Astrocyte (in vitro differentiated cells and primary cell): ENCODE measurements at regions not wholly inside any gene's neighbourhood (a gene's known extent, or its start where the extent isn't known, plus 50 kb on each side); places are given as distances from the start of the nearest gene placed in this dataset.

Source experiments
- DNase-seq: peaks from one replicate; pipeline ENCODE4 v3.0.0-alpha.2; 2010; ENCODE audit warnings: low read depth
- FAIRE-seq: peaks from 2 replicates; lab custom pipeline; 2011; peaks lifted over from hg19 to GRCh38; lab: Jason Lieb, UNC
- H2AFZ ChIP-seq: 2 replicates; pipeline ENCODE4 v1.6.0; 2012; ENCODE audit warnings: low read depth, low read length, inconsistent platforms
- H3K27ac ChIP-seq: 2 replicates; pipeline ENCODE4 v1.5.1; 2011; ENCODE audit warnings: low read depth, low read length, inconsistent platforms
- H3K27me3 ChIP-seq: 2 replicates; pipeline ENCODE4 v1.6.0; 2011; ENCODE audit warnings: low read length, inconsistent platforms; ENCODE audit not compliant: insufficient read depth
- H3K36me3 ChIP-seq: 2 replicates; pipeline ENCODE4 v1.5.1; 2011; ENCODE audit warnings: low read length, inconsistent platforms; ENCODE audit not compliant: insufficient read depth
- H3K4me1 ChIP-seq: 2 replicates; pipeline ENCODE4 v1.5.1; 2011; ENCODE audit warnings: low read length, inconsistent platforms; ENCODE audit not compliant: insufficient read depth
- H3K4me2 ChIP-seq: 2 replicates; pipeline ENCODE4 v1.6.0; 2012; ENCODE audit warnings: low read length, inconsistent platforms
- H3K4me3 ChIP-seq: 2 replicates; pipeline ENCODE4 v1.5.1; 2011; ENCODE audit warnings: low read depth, mild to moderate bottlenecking, low read length, inconsistent platforms; ENCODE audit not compliant: insufficient read depth
- H3K79me2 ChIP-seq: 2 replicates; pipeline ENCODE4 v1.6.0; 2012; ENCODE audit warnings: mild to moderate bottlenecking, low read length, inconsistent platforms; ENCODE audit not compliant: insufficient read depth
- H3K9ac ChIP-seq: 2 replicates; pipeline ENCODE4 v1.6.0; 2012; ENCODE audit warnings: mild to moderate bottlenecking, low read length, inconsistent platforms
- H3K9me3 ChIP-seq: 2 replicates; pipeline ENCODE4 v1.5.1; 2012; ENCODE audit warnings: low read depth, mild to moderate bottlenecking, low read length, inconsistent platforms; ENCODE audit not compliant: insufficient read depth
- H4K20me1 ChIP-seq: 2 replicates; pipeline ENCODE4 v1.6.0; 2012; ENCODE audit warnings: low read length, inconsistent platforms; ENCODE audit not compliant: insufficient read depth
- H3K27ac Mint-ChIP-seq: one replicate; pipeline ENCODE4 v1.8.0; 2021; ENCODE audit warnings: mild to moderate bottlenecking, mixed read lengths; ENCODE audit not compliant: unreplicated experiment
- H3K27me3 Mint-ChIP-seq: one replicate; pipeline ENCODE4 v1.8.0; 2021; ENCODE audit warnings: low read depth, mixed read lengths; ENCODE audit not compliant: unreplicated experiment
- H3K36me3 Mint-ChIP-seq: one replicate; pipeline ENCODE4 v1.8.0; 2021; ENCODE audit warnings: low read depth, mixed read lengths; ENCODE audit not compliant: unreplicated experiment
- H3K4me1 Mint-ChIP-seq: one replicate; pipeline ENCODE4 v1.8.0; 2021; ENCODE audit warnings: low read depth, mixed read lengths; ENCODE audit not compliant: unreplicated experiment
- H3K4me3 Mint-ChIP-seq: one replicate; pipeline ENCODE4 v1.8.0; 2021; ENCODE audit warnings: mild to moderate bottlenecking, moderate library complexity, mixed read lengths; ENCODE audit not compliant: unreplicated experiment
- H3K9me3 Mint-ChIP-seq: one replicate; pipeline ENCODE4 v1.8.0; 2021; ENCODE audit warnings: mild to moderate bottlenecking, mixed read lengths; ENCODE audit not compliant: unreplicated experiment
- EZH2 ChIP-seq: IDR thresholded peaks from 2 replicates; pipeline ENCODE4 v1.6.1; 2012; ENCODE audit warnings: mild to moderate bottlenecking, low read length, inconsistent platforms; ENCODE audit not compliant: insufficient read depth
- TF ChIP-seq, protein P1 (sequence below): IDR thresholded peaks from 2 replicates; pipeline ENCODE4 v1.5.1; 2011; ENCODE audit warnings: low read depth, mild to moderate bottlenecking, inconsistent platforms, low read length, moderate library complexity; ENCODE audit not compliant: insufficient read depth

DNA sequence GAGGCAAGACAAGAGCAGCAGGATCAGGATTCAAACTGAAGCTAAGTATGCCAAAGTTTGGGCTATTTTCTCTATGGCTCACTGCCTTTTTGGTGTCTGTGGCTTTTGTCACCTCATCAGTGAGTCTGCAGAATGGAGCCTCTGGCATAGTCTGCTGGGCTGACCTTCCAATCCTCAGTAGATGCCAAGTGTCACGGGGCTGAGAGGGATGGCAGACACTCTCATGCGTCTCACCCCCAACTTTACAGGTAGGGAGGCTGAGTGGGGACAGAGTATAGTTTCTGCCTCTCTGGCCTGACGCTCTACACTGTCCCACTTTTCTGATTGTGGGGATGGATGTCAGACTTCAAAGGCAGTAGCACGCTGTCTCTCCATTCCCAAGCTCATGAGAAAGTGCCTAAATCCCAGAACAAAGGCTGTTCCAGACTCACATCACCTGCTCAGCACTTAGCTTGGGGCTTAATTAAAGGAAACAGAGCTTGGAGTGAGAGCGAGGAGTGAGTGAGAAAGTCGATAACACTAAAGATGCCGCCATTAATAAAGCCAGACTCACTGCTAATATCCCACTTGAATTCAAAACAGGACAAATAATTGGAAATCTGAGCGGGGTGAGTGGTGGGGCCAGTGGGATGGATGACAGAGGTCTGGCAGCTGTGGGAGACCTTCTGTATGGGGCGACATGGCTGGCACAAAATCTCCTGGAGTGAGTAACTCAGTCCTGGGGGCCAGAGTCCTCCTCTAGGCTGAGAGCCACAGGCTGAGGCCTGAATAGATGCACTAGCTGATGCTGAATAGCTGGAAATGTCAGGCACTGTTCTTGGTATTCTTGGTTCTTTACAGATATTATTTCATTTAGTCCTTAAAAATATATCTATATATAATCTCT lies 78.4 kb upstream of the MRPS22 start:
- Histone ChIP-seq H4K20me1 (no peaks in the 10 kb centered on the region), H3K79me2 (no peaks in the 10 kb centered on the region), H3K36me3 (no peaks in the 10 kb centered on the region), H3K27me3 (peaks cover 2% of the 10 kb centered on the region), H3K4me3 (no peak overlapping the region), H3K27ac (no peak overlapping the region), H3K4me1 (no peaks in the 10 kb centered on the region), H2AFZ (no peak overlapping the region), H3K9ac (no peak overlapping the region), H3K4me2 (no peak overlapping the region), H3K9me3 (no peaks in the 10 kb centered on the region)
- no peak for FAIRE-seq
- no peaks in the 10 kb centered on the region for H3K4me1 Mint-ChIP-seq
- peaks cover 1% of the 10 kb centered on the region for H3K36me3 Mint-ChIP-seq
- peaks cover 6% of the 10 kb centered on the region for H3K9me3 Mint-ChIP-seq
- peaks cover 41% of the 10 kb centered on the region for H3K27me3 Mint-ChIP-seq
- no peak overlapping the region for H3K4me3 Mint-ChIP-seq
- TF ChIP-seq, protein P1, sequence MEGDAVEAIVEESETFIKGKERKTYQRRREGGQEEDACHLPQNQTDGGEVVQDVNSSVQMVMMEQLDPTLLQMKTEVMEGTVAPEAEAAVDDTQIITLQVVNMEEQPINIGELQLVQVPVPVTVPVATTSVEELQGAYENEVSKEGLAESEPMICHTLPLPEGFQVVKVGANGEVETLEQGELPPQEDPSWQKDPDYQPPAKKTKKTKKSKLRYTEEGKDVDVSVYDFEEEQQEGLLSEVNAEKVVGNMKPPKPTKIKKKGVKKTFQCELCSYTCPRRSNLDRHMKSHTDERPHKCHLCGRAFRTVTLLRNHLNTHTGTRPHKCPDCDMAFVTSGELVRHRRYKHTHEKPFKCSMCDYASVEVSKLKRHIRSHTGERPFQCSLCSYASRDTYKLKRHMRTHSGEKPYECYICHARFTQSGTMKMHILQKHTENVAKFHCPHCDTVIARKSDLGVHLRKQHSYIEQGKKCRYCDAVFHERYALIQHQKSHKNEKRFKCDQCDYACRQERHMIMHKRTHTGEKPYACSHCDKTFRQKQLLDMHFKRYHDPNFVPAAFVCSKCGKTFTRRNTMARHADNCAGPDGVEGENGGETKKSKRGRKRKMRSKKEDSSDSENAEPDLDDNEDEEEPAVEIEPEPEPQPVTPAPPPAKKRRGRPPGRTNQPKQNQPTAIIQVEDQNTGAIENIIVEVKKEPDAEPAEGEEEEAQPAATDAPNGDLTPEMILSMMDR = no peak
- TF ChIP-seq EZH2 = no peak
- no peak for DNase-seq
- no peak overlapping the region for H3K27ac Mint-ChIP-seq

DNA sequence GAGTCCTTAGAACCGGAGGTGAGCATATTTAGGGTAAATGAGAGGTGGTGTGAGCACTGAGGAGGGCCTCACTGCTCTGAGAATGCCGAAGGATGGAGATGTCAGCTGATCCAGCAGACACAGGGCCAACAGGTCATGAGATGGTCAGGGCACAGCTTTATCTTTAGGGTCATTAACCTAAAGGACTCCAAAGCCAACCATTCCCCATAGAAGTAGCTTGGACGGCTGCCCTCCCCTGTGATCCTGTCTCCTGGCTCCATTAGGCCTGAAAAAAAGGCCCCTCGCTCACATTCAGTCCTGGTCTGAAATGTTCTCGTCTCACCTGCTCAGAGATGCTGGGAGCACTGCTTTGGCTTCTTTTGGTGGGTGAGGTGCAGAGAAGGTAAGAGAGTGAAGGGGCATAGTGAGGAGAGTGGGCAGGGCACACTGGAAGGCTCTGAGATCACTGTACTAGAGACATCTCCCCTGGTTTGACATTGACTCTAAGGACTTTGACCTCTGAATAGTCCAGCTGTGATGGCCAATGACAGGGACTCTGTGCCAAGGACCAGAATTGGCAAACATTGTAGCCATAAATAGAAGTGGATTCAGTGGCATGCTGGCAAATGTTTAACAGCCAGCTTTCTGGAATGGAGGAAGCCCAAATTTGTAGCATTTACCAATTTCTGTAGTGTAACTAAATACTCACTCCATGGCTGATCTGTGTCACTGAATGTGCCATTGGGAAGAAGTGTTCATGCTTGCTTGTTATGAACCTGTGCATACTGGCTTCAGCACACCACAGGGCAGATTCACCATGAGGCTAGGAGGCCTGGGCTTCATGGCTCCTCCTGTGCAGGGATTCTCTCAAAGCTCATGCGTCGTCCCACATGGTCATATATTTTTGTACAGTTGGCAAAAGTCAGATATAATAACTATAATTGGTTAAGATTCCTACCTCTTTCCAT lies 76.2 kb upstream of the MRPS22 start:
- H3K79me2 ChIP-seq = no peaks in the 10 kb centered on the region
- H3K9ac ChIP-seq = no peak overlapping the region
- TF ChIP-seq, protein P1 = no peak
- TF ChIP-seq EZH2 = no peak
- H3K36me3 ChIP-seq = no peaks in the 10 kb centered on the region
- H3K4me2 ChIP-seq = no peak overlapping the region
- H4K20me1 ChIP-seq = no peaks in the 10 kb centered on the region
- H3K36me3 Mint-ChIP-seq = peaks cover 1% of the 10 kb centered on the region
- H3K27me3 ChIP-seq = peaks cover 2% of the 10 kb centered on the region
- no peak overlapping the region for H3K4me3 ChIP-seq
- no peaks in the 10 kb centered on the region for H3K4me1 Mint-ChIP-seq
- no peak overlapping the region for H2AFZ ChIP-seq
- H3K9me3 ChIP-seq = no peaks in the 10 kb centered on the region
- DNase-seq (no peak), FAIRE-seq (no peak)
- H3K4me3 Mint-ChIP-seq = no peak overlapping the region
- H3K27ac Mint-ChIP-seq = no peak overlapping the region
- no peaks in the 10 kb centered on the region for H3K4me1 ChIP-seq
- no peak overlapping the region for H3K27ac ChIP-seq
- H3K27me3 Mint-ChIP-seq = peaks cover 31% of the 10 kb centered on the region
- no peaks in the 10 kb centered on the region for H3K9me3 Mint-ChIP-seq
